ENCODE measurements at regions not wholly inside any gene's neighbourhood (a gene's known extent, or its start where the extent isn't known, plus 50 kb on each side); places are given as distances from the start of the nearest gene placed in this dataset.

- Histone ChIP-seq H3K9ac (ENCODE audit: low read length) (no peak overlapping the region), H2BK15ac (ENCODE audit: low read depth, poor library complexity, severe bottlenecking) (no peak overlapping the region), H2BK120ac (ENCODE audit: low read depth, low read length) (no peak overlapping the region), H3K9me3 (ENCODE audit: control insufficient read depth, low read length) (no peaks in the 10 kb centered on the region), H3K4me2 (ENCODE audit: low read length, poor library complexity, severe bottlenecking) (no peak overlapping the region), H3K36me3 (ENCODE audit: control insufficient read depth in 1 of 2, insufficient read depth in 2 of 2, low read depth in 1 of 2, low read length in 2 of 2) (no peaks in the 10 kb centered on the region), H3K4ac (ENCODE audit: low read depth in 1 of 2, low read length in 2 of 2) (no peak overlapping the region), H3K4me3 (ENCODE audit: insufficient read depth in 1 of 2, low read depth in 1 of 2, low read length in 2 of 2) (no peak overlapping the region), H3K4me1 (ENCODE audit: control insufficient read depth, insufficient read depth, low read depth, low read length) (no peaks in the 10 kb centered on the region), H2BK12ac (ENCODE audit: low read length in 2 of 2) (no peak overlapping the region), H3K18ac (ENCODE audit: low read depth in 1 of 2, low read length in 2 of 2) (no peak overlapping the region), H4K91ac (ENCODE audit: low read length) (no peak overlapping the region), H2BK5ac (ENCODE audit: low read depth, low read length, poor library complexity, severe bottlenecking) (no peak overlapping the region), H2AK5ac (ENCODE audit: low read length, severe bottlenecking) (no peak overlapping the region), H3K14ac (ENCODE audit: low read length in 2 of 2) (no peak overlapping the region), H3K27ac (ENCODE audit: low read length, poor library complexity, severe bottlenecking) (no peak overlapping the region), H3K23ac (ENCODE audit: low read length in 2 of 2) (no peak overlapping the region), H3K79me1 (replicated peaks; ENCODE audit: low read length, poor library complexity, severe bottlenecking) (no peaks in the 10 kb centered on the region), H3K27me3 (ENCODE audit: control insufficient read depth in 1 of 2, insufficient read depth in 1 of 2, low read length in 2 of 2) (no peaks in the 10 kb centered on the region), H2AFZ (ENCODE audit: low read depth, low read length) (no peak overlapping the region), H4K8ac (ENCODE audit: low read length) (no peak overlapping the region)
- WGBS = no CpG with 5 or more reads among the region's 1 CpG
- no peak for DNase-seq
Measured at GRCh38 chr6:95242560-95242959, 334.8 kb upstream of the MANEA start.

GRCh38 chr6:95243053-95243452, 334.3 kb upstream of the MANEA start:
- Histone ChIP-seq H2BK15ac (ENCODE audit: low read depth, poor library complexity, severe bottlenecking) (no peak overlapping the region), H2AK5ac (ENCODE audit: low read length, severe bottlenecking) (no peak overlapping the region), H3K14ac (ENCODE audit: low read length in 2 of 2) (no peak overlapping the region), H2AFZ (ENCODE audit: low read depth, low read length) (no peak overlapping the region), H3K27ac (ENCODE audit: low read length, poor library complexity, severe bottlenecking) (no peak overlapping the region), H3K27me3 (ENCODE audit: control insufficient read depth in 1 of 2, insufficient read depth in 1 of 2, low read length in 2 of 2) (no peaks in the 10 kb centered on the region), H3K18ac (ENCODE audit: low read depth in 1 of 2, low read length in 2 of 2) (no peak overlapping the region), H3K9me3 (ENCODE audit: control insufficient read depth, low read length) (no peaks in the 10 kb centered on the region), H2BK120ac (ENCODE audit: low read depth, low read length) (no peak overlapping the region), H3K36me3 (ENCODE audit: control insufficient read depth in 1 of 2, insufficient read depth in 2 of 2, low read depth in 1 of 2, low read length in 2 of 2) (no peaks in the 10 kb centered on the region), H2BK12ac (ENCODE audit: low read length in 2 of 2) (no peak overlapping the region), H3K4ac (ENCODE audit: low read depth in 1 of 2, low read length in 2 of 2) (no peak overlapping the region), H3K23ac (ENCODE audit: low read length in 2 of 2) (no peak overlapping the region), H3K4me2 (ENCODE audit: low read length, poor library complexity, severe bottlenecking) (no peak overlapping the region), H3K4me1 (ENCODE audit: control insufficient read depth, insufficient read depth, low read depth, low read length) (no peaks in the 10 kb centered on the region), H3K4me3 (ENCODE audit: insufficient read depth in 1 of 2, low read depth in 1 of 2, low read length in 2 of 2) (no peak overlapping the region), H4K8ac (ENCODE audit: low read length) (no peak overlapping the region), H3K79me1 (replicated peaks; ENCODE audit: low read length, poor library complexity, severe bottlenecking) (no peaks in the 10 kb centered on the region), H3K9ac (ENCODE audit: low read length) (no peak overlapping the region), H4K91ac (ENCODE audit: low read length) (no peak overlapping the region), H2BK5ac (ENCODE audit: low read depth, low read length, poor library complexity, severe bottlenecking) (no peak overlapping the region)
- DNase-seq = no peak

- Histone ChIP-seq H3K36me3 (ENCODE audit: control insufficient read depth in 1 of 2, insufficient read depth in 2 of 2, low read depth in 1 of 2, low read length in 2 of 2) (no peaks in the 10 kb centered on the region), H3K18ac (ENCODE audit: low read depth in 1 of 2, low read length in 2 of 2) (no peak overlapping the region)
Measured at GRCh38 chr6:95244751-95245150, 332.6 kb upstream of the MANEA start.

GRCh38 chr6:95248499-95248898, 328.8 kb upstream of the MANEA start:
- Histone ChIP-seq H3K36me3 (ENCODE audit: control insufficient read depth in 1 of 2, insufficient read depth in 2 of 2, low read depth in 1 of 2, low read length in 2 of 2) (no peaks in the 10 kb centered on the region), H3K14ac (ENCODE audit: low read length in 2 of 2) (no peak overlapping the region), H3K79me1 (replicated peaks; ENCODE audit: low read length, poor library complexity, severe bottlenecking) (no peaks in the 10 kb centered on the region), H2AK5ac (ENCODE audit: low read length, severe bottlenecking) (no peak overlapping the region), H3K4me2 (ENCODE audit: low read length, poor library complexity, severe bottlenecking) (no peak overlapping the region), H3K4me3 (ENCODE audit: insufficient read depth in 1 of 2, low read depth in 1 of 2, low read length in 2 of 2) (no peak overlapping the region), H3K27ac (ENCODE audit: low read length, poor library complexity, severe bottlenecking) (no peak overlapping the region), H3K23ac (ENCODE audit: low read length in 2 of 2) (no peak overlapping the region), H3K27me3 (ENCODE audit: control insufficient read depth in 1 of 2, insufficient read depth in 1 of 2, low read length in 2 of 2) (no peaks in the 10 kb centered on the region), H3K9me3 (ENCODE audit: control insufficient read depth, low read length) (no peaks in the 10 kb centered on the region), H2AFZ (ENCODE audit: low read depth, low read length) (no peak overlapping the region), H2BK12ac (ENCODE audit: low read length in 2 of 2) (no peak overlapping the region), H3K4me1 (ENCODE audit: control insufficient read depth, insufficient read depth, low read depth, low read length) (no peaks in the 10 kb centered on the region), H4K8ac (ENCODE audit: low read length) (no peak overlapping the region), H2BK5ac (ENCODE audit: low read depth, low read length, poor library complexity, severe bottlenecking) (no peak overlapping the region), H3K9ac (ENCODE audit: low read length) (peak overlapping the region; percentile 18), H3K18ac (ENCODE audit: low read depth in 1 of 2, low read length in 2 of 2) (no peak overlapping the region), H3K4ac (ENCODE audit: low read depth in 1 of 2, low read length in 2 of 2) (no peak overlapping the region), H2BK15ac (ENCODE audit: low read depth, poor library complexity, severe bottlenecking) (no peak overlapping the region), H2BK120ac (ENCODE audit: low read depth, low read length) (no peak overlapping the region), H4K91ac (ENCODE audit: low read length) (no peak overlapping the region)
- WGBS = no CpG with 5 or more reads among the region's 4 CpGs
- DNase-seq = no peak

More at GRCh38 chr6:95244751-95245150, 332.6 kb upstream of the MANEA start:
- no peaks in the 10 kb centered on the region for H3K79me1 ChIP-seq (replicated peaks; ENCODE audit: low read length, poor library complexity, severe bottlenecking)
- 20% methylated on average over 1 of the region's 2 CpGs for whole genome bisulfite sequencing
- H3K4me2 ChIP-seq (ENCODE audit: low read length, poor library complexity, severe bottlenecking) = no peak overlapping the region
- no peak overlapping the region for H2AK5ac ChIP-seq (ENCODE audit: low read length, severe bottlenecking)
- DNase-seq = no peak
- H3K9ac ChIP-seq (ENCODE audit: low read length) = no peak overlapping the region
- no peak overlapping the region for H3K27ac ChIP-seq (ENCODE audit: low read length, poor library complexity, severe bottlenecking)
- H2AFZ ChIP-seq (ENCODE audit: low read depth, low read length) = no peak overlapping the region
- H3K9me3 ChIP-seq (ENCODE audit: control insufficient read depth, low read length) = no peaks in the 10 kb centered on the region
- no peaks in the 10 kb centered on the region for H3K4me1 ChIP-seq (ENCODE audit: control insufficient read depth, insufficient read depth, low read depth, low read length)
- no peak overlapping the region for H2BK12ac ChIP-seq (ENCODE audit: low read length in 2 of 2)
- H2BK15ac ChIP-seq (ENCODE audit: low read depth, poor library complexity, severe bottlenecking) = no peak overlapping the region
- H3K4ac ChIP-seq (ENCODE audit: low read depth in 1 of 2, low read length in 2 of 2) = no peak overlapping the region
- no peaks in the 10 kb centered on the region for H3K27me3 ChIP-seq (ENCODE audit: control insufficient read depth in 1 of 2, insufficient read depth in 1 of 2, low read length in 2 of 2)
- no peak overlapping the region for H2BK5ac ChIP-seq (ENCODE audit: low read depth, low read length, poor library complexity, severe bottlenecking)
- H3K14ac ChIP-seq (ENCODE audit: low read length in 2 of 2) = no peak overlapping the region
- H3K4me3 ChIP-seq (ENCODE audit: insufficient read depth in 1 of 2, low read depth in 1 of 2, low read length in 2 of 2) = no peak overlapping the region
- H4K8ac ChIP-seq (ENCODE audit: low read length) = no peak overlapping the region
- H2BK120ac ChIP-seq (ENCODE audit: low read depth, low read length) = no peak overlapping the region
- H4K91ac ChIP-seq (ENCODE audit: low read length) = no peak overlapping the region
- no peak overlapping the region for H3K23ac ChIP-seq (ENCODE audit: low read length in 2 of 2)

Data from mesenchymal stem cell (in vitro differentiated cells and primary cell).